Renal cortical epithelial cell (primary cell): ENCODE measurements at regions not wholly inside any gene's neighbourhood (a gene's known extent, or its start where the extent isn't known, plus 50 kb on each side); places are given as distances from the start of the nearest gene placed in this dataset.

Source experiments
- DNase-seq: peaks from one replicate; pipeline ENCODE4 v3.0.0-alpha.2; 2011; ENCODE audit warnings: low read depth

GRCh38 chr1:238653693-238654321, 732.6 kb upstream of the CHRM3 start:
- DNase-seq = peak; percentile 57

DNA sequence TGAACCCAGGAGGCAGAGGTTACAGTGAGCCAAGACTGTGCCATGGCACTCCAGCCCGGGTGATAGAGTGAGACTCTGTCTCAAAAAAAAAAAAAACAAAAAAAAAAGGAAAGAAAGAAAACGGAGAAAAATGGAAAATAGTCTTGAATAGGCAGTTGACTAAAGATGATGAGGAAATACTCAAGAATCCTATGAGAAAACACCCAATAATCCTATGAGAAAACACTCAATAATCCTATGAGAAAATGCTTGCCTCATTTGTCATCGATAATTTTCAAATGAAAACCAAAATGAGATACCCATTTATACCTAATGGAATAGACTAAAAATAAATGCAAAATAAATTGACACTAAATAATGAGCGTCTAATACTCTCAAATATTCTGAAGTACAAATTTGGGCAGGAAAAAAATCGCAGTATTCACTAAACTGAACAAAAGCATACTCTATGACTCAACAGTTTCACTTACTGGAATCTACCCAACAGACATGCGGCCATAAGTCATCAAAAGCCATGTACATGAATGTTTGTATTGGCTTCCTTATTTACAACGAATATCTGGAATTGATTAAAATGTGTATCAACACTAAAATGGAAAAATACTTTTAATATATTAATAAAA, 733.9 kb upstream of the CHRM3 start:
- no peak for DNase-seq

DNA sequence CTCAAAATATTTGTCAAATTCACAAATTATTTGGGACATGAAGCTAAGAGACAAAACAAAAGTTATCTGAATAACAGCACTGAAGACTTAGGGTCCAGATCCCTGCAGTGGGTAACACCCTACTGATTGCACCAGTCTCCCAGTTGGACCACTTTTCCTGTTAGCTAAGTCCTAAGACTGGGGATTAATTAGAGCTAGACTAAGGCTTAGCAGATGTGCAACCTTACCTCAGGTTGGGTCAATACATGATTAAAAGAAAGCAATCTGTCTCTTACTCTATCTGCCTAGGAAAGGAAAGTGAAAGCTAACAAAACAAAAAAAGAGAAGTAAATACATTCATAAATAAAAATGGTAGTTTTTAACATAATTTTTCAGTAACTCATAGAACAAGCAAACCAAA, 737.2 kb upstream of the CHRM3 start:
- no peak for DNase-seq

GRCh38 chr1:238648751-238649150, 737.6 kb upstream of the CHRM3 start:
- no peak for DNase-seq

GRCh38 chr1:238648296-238648695, 738.1 kb upstream of the CHRM3 start:
- DNase-seq = no peak

GRCh38 chr1:238647877-238648276, 738.5 kb upstream of the CHRM3 start:
- DNase-seq = peak; percentile 99

- peak; percentile 45 for DNase-seq
These were observed 744.1 kb upstream of the CHRM3 start for GRCh38 chr1:238642231-238642630.

DNA sequence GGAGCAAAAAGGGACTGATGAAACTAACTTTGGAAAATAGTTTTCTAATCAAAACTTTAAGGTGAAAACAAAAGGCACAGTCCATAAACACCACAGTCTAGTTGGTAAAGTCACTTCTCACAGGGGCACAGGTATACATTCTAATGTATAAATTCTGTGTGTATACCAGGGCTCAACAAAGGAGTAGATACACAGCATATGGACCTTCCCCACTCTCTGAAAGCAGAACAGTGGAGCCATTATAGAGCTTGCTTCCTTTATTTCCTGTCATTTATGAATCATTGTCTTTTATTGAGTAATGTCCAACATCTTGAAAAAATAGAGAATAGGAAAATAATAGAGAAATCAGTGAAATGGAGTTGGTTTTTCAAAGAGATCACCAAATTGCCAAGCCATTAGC, 746.5 kb upstream of the CHRM3 start:
- DNase-seq = no peak

- DNase-seq = peak; percentile 70
These were observed 737.4 kb upstream of the ZP4 start for GRCh38 chr1:238628110-238628509.

DNA sequence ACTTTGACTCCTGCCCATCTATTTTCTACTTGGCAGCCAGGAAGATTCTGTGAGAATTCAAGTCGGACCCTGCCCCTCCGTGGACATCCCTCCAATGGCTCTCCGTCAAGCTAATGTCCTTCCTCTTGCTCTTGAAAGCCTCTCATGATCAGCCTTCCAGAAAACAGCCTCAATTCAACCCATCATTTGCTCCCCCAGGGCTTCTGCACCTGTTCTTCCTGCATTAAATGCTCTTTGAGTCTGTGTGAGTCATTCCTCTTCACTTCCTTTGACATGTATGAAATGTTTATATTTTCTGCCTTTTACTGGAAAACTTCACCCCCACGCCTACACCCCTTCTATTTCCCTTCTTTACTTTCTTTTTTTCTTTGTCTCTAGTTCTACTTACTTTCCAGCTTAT, 734.1 kb upstream of the ZP4 start:
- no peak for DNase-seq

GRCh38 chr1:238621405-238621804, 730.7 kb upstream of the ZP4 start:
- DNase-seq = no peak

- DNase-seq = no peak
These were observed 728.9 kb upstream of the ZP4 start for GRCh38 chr1:238619652-238620051.

GRCh38 chr1:238611406-238611805, 720.7 kb upstream of the ZP4 start:
- DNase-seq = no peak

DNA sequence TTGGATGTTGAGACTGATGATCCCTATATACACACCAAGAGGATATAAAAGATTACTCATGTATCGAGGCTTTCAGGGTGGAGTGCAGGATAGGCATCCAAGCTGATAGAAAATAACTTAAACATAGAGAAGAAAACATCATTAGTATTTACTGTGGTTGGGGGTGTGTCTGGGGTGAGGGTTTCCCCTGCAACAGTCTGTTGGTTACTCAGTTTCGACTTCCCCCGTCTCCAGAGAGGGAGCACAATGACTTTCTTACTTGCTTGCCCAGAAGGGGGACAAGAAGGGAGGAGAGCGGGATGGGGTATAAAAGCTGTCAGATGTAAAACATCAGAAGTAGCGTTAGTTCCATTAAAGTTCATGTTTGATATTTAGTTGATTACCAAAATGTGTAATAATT, 717.4 kb upstream of the ZP4 start:
- DNase-seq = no peak

GRCh38 chr1:238606896-238607295, 716.2 kb upstream of the ZP4 start:
- peak; percentile 54 for DNase-seq

DNA sequence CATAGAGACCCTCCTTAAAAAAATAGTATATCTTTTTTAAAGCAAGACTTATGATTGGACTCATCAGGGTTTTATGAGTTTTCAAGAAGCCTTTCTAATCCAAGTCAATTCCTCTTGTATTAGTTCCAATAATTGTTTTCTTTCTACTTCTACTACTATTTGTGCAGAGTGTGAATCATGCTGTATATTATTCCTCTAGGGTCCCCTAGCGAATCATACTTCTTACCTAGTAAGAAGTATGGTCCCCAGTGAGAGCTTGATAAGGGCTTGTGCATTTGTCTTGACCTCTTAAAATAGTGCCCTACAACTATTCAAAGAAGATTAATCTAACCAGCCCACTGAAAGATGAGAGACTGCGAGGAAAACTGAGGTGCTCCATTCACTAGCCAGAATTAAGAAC, 715.7 kb upstream of the ZP4 start:
- no peak for DNase-seq

DNA sequence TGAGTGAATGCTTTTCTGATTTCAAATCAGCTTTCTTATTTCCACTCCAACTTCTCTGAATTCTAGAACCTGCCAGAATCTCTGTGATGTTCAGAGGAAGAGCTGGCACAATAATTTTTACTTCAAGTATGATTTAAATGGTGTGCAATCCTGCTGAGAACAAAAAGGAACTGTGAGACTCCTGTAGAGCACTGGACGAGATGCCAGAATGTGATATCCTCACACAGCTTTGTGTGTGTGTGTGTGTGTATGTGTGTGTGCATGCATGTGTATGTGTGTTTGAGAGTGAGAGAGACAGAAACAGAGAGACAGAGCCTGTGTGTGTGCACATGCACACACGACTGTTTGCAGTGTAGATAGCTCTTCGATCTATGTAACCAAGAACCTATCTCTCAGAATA, 713.6 kb upstream of the ZP4 start:
- DNase-seq = no peak

- peak; percentile 25 for DNase-seq
These were observed 710.9 kb upstream of the ZP4 start for GRCh38 chr1:238601604-238602003.

GRCh38 chr1:238596703-238597102, 706.0 kb upstream of the ZP4 start:
- no peak for DNase-seq

GRCh38 chr1:238592621-238593020, 701.9 kb upstream of the ZP4 start:
- DNase-seq = peak; percentile 83

- DNase-seq = no peak
These were observed 699.2 kb upstream of the ZP4 start for GRCh38 chr1:238589843-238590435.

DNA sequence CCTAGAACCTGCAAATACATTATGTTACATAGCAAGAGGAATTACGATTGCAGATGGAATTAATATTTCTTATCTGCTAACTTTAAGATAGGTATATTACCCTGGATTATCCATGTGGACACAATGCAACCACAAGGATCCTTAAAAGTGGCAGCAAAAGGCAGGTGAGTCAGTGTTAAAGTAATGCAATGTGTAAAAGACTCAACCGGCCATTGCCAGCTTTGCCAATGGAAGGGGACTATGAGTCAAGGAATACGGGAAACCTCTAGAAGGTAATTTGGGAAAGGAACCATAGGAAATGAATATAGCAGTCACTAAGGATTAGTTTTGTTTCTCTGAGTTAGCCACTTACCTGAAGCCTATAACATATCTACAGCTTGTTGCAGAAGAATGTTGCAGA, 692.1 kb upstream of the ZP4 start:
- DNase-seq = peak; percentile 51

DNA sequence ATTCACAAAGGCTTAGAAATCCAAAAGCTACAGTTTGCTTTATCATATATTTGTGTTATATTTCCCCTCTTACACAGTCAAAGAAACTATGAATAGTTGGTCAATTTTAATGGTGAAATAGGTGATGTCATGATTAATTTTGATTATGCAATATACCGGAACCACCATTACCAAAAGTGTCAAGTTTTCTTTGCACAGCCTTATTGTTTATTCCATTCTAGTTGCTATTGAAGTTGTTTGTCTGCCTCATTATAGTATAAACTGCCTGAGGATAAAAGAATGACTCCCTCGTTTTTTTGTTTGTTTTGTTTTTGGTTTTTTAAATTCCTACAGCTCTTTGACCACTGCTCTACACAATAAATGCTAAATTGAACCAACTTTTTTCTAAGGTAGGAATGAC, 690.6 kb upstream of the ZP4 start:
- DNase-seq = peak; percentile 79

GRCh38 chr1:238568735-238569134, 678.0 kb upstream of the ZP4 start:
- DNase-seq = no peak
